Upper lobe of left lung (tissue), 6 donors: ENCODE measurements at regions not wholly inside any gene's neighbourhood (a gene's known extent, or its start where the extent isn't known, plus 50 kb on each side); places are given as distances from the start of the nearest gene placed in this dataset.

Source experiments
- ATAC-seq, 2 donors: fragments of 200-7000 bp; cut with Tn5 transposase; one replicate each; pipeline ENCODE4 v1.9.1; 2022; ENCODE audit warnings: mild to moderate bottlenecking in 2 of 2, moderate library complexity in 2 of 2; ENCODE audit not compliant: low FRiP score in 2 of 2
- DNase-seq, 2 donors: peaks; one replicate each; pipeline ENCODE4 v3.0.0-alpha.2; 2019 to 2020
- H3K27ac ChIP-seq, 4 donors: fragments of 200-600 bp; sonication (generic); one replicate each; pipeline ENCODE4 v1.5.1; 2016 to 2019
- H3K27me3 ChIP-seq, 4 donors: fragments of 200-600 bp; sonication (generic); one replicate each; pipeline ENCODE4 v1.5.1; 2017 to 2019
- H3K36me3 ChIP-seq, 4 donors: fragments of 200-600 bp; sonication (generic); one replicate each; pipeline ENCODE4 v1.5.1; 2016 to 2019
- H3K4me1 ChIP-seq, 4 donors: fragments of 200-600 bp; sonication (generic); one replicate each; pipeline ENCODE4 v1.5.1; 2018 to 2019
- H3K4me3 ChIP-seq, 4 donors: fragments of 200-600 bp; sonication (generic); one replicate each; pipeline ENCODE4 v1.5.1; 2017 to 2019; ENCODE audit warnings: mild to moderate bottlenecking in 2 of 4, moderate library complexity in 1 of 4
- H3K9me3 ChIP-seq, 4 donors: fragments of 200-600 bp; sonication (generic); one replicate each; pipeline ENCODE4 v1.5.1; 2018 to 2019
- EP300 ChIP-seq, 4 donors: sonication (generic); formaldehyde crosslinking; IDR thresholded peaks; one replicate each; pipeline ENCODE4 v1.5.1; 2017; ENCODE audit warnings: antibody characterized with exemption in 4 of 4, control low read depth in 2 of 4
- POLR2A ChIP-seq, 4 donors: fragments of 450-650 bp; IDR thresholded peaks; one replicate each; pipeline ENCODE4 v1.5.1; 2016 to 2017; ENCODE audit warnings: antibody characterized with exemption in 4 of 4, mild to moderate bottlenecking in 2 of 4
- POLR2AphosphoS5 ChIP-seq, 2 donors: sonication (generic); formaldehyde crosslinking; IDR thresholded peaks; one replicate each; pipeline ENCODE4 v1.5.1; 2017; ENCODE audit warnings: antibody characterized with exemption in 2 of 2
- WGBS, 2 donors: methylation state at CpG; one replicate each; pipeline ENCODE4 v1.1.5; 2017 to 2018; 5-methylcytosine and 5-hydroxymethylcytosine counted together
- TF ChIP-seq, protein P1 (sequence below), 6 experiments: fragments of 450-650 bp in 4 of 6; fragments of 200-600 bp in 2 of 6; sonication (generic) in 2 of 6; IDR thresholded peaks; one replicate each; pipeline ENCODE4 v1.5.1; 2016 to 2019; ENCODE audit warnings: antibody characterized with exemption in 6 of 6
- donor health status: DM: no; HTN: no; CAD: no; lungs with moderate emphysema.
- donor health status: DM: no; HTN: yes; CAD: no; lungs with severe emphysema.

DNA sequence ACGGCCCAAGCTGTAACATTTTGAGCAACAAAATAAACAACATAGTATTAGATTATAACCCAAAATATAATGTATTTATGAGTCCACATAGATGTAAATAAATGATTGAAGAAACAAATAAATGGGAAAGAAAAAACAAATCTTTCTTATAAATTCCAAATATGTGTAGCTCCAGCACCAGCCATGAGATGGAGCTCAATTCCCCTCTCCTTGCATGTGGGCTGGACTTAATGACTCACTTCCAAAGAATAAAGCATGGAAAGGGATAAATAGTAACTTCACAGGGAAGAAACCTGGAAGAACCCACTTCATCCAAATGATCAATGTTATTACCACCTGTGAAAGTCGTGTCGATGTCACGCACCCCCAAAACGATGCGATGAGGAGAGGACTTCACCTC, 158.8 kb downstream of the RPAP3 start:
- no peaks in the 10 kb centered on the region for H3K4me1 ChIP-seq
- no peak for DNase-seq
- no peak overlapping the region for H3K27ac ChIP-seq
- no peak overlapping the region for H3K4me3 ChIP-seq
- 87 to 92% methylated on average over 6 of the region's 6 CpGs for WGBS, 2 donors
- H3K9me3 ChIP-seq, result no peaks in the 10 kb centered on the region
- ATAC-seq, result no peak
- TF ChIP-seq POLR2AphosphoS5 (IDR thresholded peaks at IDR 0.05), result no peak
- no peak for TF ChIP-seq POLR2A (IDR thresholded peaks at IDR 0.05)
- TF ChIP-seq EP300 (IDR thresholded peaks at IDR 0.05), result no peak
- TF ChIP-seq, protein P1, sequence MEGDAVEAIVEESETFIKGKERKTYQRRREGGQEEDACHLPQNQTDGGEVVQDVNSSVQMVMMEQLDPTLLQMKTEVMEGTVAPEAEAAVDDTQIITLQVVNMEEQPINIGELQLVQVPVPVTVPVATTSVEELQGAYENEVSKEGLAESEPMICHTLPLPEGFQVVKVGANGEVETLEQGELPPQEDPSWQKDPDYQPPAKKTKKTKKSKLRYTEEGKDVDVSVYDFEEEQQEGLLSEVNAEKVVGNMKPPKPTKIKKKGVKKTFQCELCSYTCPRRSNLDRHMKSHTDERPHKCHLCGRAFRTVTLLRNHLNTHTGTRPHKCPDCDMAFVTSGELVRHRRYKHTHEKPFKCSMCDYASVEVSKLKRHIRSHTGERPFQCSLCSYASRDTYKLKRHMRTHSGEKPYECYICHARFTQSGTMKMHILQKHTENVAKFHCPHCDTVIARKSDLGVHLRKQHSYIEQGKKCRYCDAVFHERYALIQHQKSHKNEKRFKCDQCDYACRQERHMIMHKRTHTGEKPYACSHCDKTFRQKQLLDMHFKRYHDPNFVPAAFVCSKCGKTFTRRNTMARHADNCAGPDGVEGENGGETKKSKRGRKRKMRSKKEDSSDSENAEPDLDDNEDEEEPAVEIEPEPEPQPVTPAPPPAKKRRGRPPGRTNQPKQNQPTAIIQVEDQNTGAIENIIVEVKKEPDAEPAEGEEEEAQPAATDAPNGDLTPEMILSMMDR (IDR thresholded peaks at IDR 0.05), result no peak
- no peaks in the 10 kb centered on the region for H3K27me3 ChIP-seq
- no peaks in the 10 kb centered on the region for H3K36me3 ChIP-seq

DNA sequence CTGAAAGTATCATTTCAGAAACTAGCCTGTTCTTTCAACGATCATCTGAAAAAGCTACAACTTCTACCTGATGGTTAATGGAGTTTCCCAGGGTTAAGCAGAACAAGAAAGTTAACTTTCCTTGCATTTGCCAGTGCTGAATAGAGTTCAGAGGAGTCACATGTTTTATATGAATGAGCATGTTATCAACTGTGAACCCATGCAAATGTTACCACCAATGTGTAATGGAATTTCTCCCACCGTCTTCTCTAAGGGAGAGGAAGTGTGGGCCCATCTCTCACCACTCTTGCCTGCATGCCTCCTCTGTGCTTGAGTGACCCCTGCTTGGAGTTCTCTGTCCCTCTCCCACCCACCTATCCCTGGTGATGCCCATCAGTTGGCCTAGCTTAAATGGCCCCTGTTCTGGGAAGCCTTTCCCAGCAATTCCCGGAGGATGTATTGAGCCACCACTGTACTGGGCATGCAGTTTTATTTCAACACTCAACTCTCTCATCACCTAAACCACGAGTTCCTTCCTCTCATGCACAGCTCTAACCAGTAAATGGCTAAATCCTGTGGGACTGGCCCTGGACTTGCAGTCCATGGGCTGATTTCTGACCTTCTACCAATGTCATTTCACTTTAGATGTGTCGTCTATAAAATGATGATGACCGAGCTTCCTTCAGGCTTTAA, 159.8 kb downstream of the RPAP3 start:
- Histone ChIP-seq H3K36me3 (no peaks in the 10 kb centered on the region), H3K9me3 (no peaks in the 10 kb centered on the region), H3K4me3 (no peak overlapping the region), H3K27me3 (no peaks in the 10 kb centered on the region), H3K4me1 (no peaks in the 10 kb centered on the region), H3K27ac (no peak overlapping the region)
- TF ChIP-seq POLR2A (IDR thresholded peaks at IDR 0.05) (no peak), POLR2AphosphoS5 (IDR thresholded peaks at IDR 0.05) (no peak), EP300 (IDR thresholded peaks at IDR 0.05) (no peak)
- TF ChIP-seq, protein P1 (IDR thresholded peaks at IDR 0.05), result no peak
- no peak for DNase-seq
- 77% methylated on average over 6 of the region's 6 CpGs for WGBS, 2 donors
- no peak for ATAC-seq

- Histone ChIP-seq H3K4me1 (no peaks in the 10 kb centered on the region), H3K36me3 (no peaks in the 10 kb centered on the region), H3K4me3 (no peak overlapping the region), H3K27me3 (no peaks in the 10 kb centered on the region), H3K27ac (no peak overlapping the region), H3K9me3 (no peaks in the 10 kb centered on the region)
- WGBS, 2 donors, result 10 to 24% methylated on average over 2 of the region's 2 CpGs
- TF ChIP-seq POLR2A (IDR thresholded peaks at IDR 0.05), result no peak
- TF ChIP-seq, protein P1 (IDR thresholded peaks at IDR 0.05), result no peak
- TF ChIP-seq EP300 (IDR thresholded peaks at IDR 0.05), result no peak
- TF ChIP-seq POLR2AphosphoS5 (IDR thresholded peaks at IDR 0.05), result no peak
- ATAC-seq (no peak), DNase-seq (no peak)
These were observed 171.1 kb downstream of the RPAP3 start for GRCh38 chr12:47534695-47535094.

DNA sequence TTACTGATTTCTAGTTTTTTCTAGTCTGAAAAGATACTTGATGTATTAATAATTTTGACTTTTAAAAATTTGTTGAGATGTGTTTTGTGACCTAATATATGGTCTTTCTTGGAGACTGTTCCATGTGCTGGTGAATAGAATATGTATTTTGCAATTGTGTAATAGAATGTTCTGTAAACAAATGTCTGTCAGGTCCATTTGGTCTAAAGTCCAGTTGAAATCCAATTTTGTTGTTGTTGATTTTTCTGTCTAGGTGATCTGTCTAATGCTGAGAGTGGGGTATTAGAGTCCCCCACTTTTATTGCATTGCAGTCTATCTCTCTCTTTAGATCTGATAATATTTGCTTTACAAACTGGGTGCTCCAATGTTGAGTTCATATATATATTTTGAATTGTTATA, 175.8 kb downstream of the RPAP3 start:
- Histone ChIP-seq H3K4me1 (no peaks in the 10 kb centered on the region), H3K27ac (no peak overlapping the region), H3K4me3 (no peak overlapping the region), H3K27me3 (no peaks in the 10 kb centered on the region), H3K36me3 (no peaks in the 10 kb centered on the region), H3K9me3 (no peaks in the 10 kb centered on the region)
- DNase-seq (no peak), ATAC-seq (no peak)
- TF ChIP-seq POLR2AphosphoS5 (IDR thresholded peaks at IDR 0.05) (no peak), POLR2A (IDR thresholded peaks at IDR 0.05) (no peak), EP300 (IDR thresholded peaks at IDR 0.05) (no peak)
- TF ChIP-seq, protein P1 (IDR thresholded peaks at IDR 0.05), result no peak

DNA sequence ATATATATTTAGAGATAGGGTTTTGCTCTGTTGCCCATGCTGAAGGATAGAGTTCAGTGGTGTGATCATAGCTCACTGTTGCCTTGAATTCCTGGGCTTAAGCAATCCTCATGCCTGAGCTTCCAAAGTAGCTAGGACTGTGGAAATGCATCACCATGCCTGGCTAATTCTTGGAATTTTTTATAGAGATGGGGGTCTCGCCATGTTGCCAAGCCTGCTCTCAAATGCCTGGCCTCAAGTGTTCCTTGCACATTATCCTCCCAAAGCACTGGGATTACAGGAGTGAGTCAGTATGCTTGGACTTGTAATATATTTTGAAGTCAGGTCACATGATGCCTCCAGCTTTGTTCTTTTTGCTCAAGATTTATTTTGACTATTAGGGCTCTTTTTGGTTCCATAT, 178.0 kb downstream of the RPAP3 start:
- no peaks in the 10 kb centered on the region for H3K27me3 ChIP-seq
- no peak overlapping the region for H3K4me3 ChIP-seq
- TF ChIP-seq POLR2A (IDR thresholded peaks at IDR 0.05) (no peak), EP300 (IDR thresholded peaks at IDR 0.05) (no peak), POLR2AphosphoS5 (IDR thresholded peaks at IDR 0.05) (no peak)
- TF ChIP-seq, protein P1 (IDR thresholded peaks at IDR 0.05), result no peak
- WGBS, 2 donors, result 82 to 100% methylated on average over 1 of the region's 1 CpG
- ATAC-seq (no peak), DNase-seq (no peak)
- H3K27ac ChIP-seq, result no peak overlapping the region
- H3K4me1 ChIP-seq, result no peaks in the 10 kb centered on the region
- no peaks in the 10 kb centered on the region for H3K9me3 ChIP-seq
- no peaks in the 10 kb centered on the region for H3K36me3 ChIP-seq
